ENCODE measurements at regions not wholly inside any gene's neighbourhood (a gene's known extent, or its start where the extent isn't known, plus 50 kb on each side); places are given as distances from the start of the nearest gene placed in this dataset.

DNA sequence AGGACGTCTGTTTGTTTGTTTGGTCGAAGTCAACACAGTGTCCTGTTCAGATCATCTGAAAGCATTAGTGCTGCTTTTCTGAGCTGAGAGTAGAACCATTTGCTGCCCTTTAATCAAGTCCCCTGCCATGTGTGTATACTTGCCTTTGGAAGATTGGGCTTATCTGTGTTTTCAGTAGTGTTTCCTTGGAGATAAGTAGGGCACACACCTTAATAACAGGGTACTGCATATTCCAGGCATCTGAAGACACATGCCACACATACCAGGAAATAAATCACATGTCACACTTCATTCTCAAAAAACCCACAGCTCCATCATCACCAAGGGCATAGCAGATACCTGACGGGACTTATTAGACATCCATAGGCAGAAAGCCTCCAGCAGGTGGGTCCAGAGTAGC lies 157.4 kb downstream of the SOX11 start:
- no peak overlapping the region for H3K4me3 ChIP-seq (replicated peaks in 1 of 2; ENCODE audit: low read depth in 2 of 2, low read length in 2 of 2)
- TF ChIP-seq, protein P1, sequence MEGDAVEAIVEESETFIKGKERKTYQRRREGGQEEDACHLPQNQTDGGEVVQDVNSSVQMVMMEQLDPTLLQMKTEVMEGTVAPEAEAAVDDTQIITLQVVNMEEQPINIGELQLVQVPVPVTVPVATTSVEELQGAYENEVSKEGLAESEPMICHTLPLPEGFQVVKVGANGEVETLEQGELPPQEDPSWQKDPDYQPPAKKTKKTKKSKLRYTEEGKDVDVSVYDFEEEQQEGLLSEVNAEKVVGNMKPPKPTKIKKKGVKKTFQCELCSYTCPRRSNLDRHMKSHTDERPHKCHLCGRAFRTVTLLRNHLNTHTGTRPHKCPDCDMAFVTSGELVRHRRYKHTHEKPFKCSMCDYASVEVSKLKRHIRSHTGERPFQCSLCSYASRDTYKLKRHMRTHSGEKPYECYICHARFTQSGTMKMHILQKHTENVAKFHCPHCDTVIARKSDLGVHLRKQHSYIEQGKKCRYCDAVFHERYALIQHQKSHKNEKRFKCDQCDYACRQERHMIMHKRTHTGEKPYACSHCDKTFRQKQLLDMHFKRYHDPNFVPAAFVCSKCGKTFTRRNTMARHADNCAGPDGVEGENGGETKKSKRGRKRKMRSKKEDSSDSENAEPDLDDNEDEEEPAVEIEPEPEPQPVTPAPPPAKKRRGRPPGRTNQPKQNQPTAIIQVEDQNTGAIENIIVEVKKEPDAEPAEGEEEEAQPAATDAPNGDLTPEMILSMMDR (IDR thresholded peaks at IDR 0.05; ENCODE audit: low read depth, low read length): no peak
- no peak for DNase-seq (ENCODE audit: low read depth in 2 of 2)

DNA sequence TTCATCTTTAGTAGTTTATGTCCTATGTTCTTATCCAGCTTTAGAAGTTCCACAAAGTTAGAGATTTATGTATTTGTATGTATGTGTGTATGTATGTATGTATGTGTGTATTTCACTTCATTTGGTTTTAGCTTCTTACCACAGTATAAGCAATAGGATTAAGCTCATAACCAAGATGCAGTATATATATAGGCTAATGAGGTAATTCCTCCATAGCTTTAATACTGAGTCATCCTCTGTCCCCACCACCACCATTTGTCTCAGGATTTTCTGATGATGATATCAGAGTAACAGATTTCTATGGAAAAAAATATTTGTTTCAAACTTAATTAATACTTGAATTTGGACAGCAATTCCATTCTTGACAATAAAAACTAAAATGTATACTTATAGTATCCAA lies 159.2 kb downstream of the SOX11 start:
- DNase-seq (ENCODE audit: low read depth in 2 of 2): no peak
- H3K4me3 ChIP-seq (replicated peaks in 1 of 2; ENCODE audit: low read depth in 2 of 2, low read length in 2 of 2): no peak overlapping the region
- TF ChIP-seq, protein P1 (IDR thresholded peaks at IDR 0.05; ENCODE audit: low read depth, low read length): no peak

DNA sequence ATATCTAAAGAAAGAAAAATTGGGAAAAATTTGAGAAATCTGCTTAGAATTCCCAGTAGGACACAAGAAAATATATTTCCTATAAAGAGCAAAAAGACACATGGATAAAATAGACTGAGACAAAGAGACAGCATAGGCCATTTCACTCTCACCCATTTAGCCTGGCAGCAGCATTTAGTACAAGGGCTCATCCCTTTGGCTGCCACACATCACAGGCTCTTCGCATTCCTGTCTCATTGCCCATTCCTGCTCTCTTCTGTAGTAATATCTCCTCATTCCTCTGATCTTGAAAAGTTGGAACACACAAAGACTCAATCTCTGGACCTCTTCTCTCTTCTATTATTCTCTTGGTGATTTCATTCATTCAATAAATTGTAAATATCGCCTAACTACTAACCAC lies 162.6 kb downstream of the SOX11 start:
- no peak overlapping the region for H3K4me3 ChIP-seq (replicated peaks in 1 of 2; ENCODE audit: low read depth in 2 of 2, low read length in 2 of 2)
- TF ChIP-seq, protein P1 (IDR thresholded peaks at IDR 0.05; ENCODE audit: low read depth, low read length): no peak
- DNase-seq (ENCODE audit: low read depth in 2 of 2): no peak

DNA sequence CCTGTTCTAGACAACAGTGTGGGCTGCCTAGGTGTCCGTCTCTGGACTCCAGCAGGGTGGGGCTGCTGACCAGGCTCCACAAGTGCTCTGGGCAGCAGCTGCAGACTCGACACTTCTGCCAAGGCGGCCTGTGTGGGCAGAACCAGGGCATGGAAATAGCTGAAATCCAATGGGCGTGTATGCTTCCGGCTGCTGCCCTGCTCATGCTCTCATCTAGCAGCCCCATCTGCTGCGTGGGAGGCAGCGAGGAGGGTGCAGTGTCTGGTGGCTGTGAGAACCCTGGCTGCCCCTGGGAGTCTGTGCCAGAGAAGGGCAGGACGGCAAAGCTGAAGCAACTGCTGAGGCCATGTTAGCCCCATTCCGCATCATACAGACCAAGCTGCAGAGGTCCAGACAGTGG lies 174.9 kb downstream of the SOX11 start:
- TF ChIP-seq, protein P1 (IDR thresholded peaks at IDR 0.05; ENCODE audit: low read depth, low read length): no peak
- H3K4me3 ChIP-seq (replicated peaks in 1 of 2; ENCODE audit: low read depth in 2 of 2, low read length in 2 of 2): no peak overlapping the region
- DNase-seq (ENCODE audit: low read depth in 2 of 2): no peak

DNA sequence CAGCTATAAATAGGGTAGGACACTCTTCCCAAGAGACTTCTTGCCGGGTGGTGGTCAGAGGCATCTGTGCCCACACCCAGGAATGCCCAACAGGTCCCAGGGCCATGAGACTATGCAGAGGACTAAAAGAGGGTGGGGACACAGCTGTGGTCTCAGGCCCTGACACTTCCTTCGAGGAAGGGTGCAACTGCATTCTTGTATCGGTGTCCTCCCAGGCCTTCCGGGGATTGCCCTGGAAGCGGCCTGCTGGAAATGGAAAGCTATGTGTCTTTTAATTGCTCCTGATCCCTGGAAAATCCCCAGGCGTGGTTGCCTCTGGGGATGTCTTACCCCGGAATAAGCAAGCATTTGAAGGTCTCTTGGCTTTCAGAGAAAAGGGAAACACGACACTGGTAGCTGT lies 176.7 kb downstream of the SOX11 start:
- DNase-seq (ENCODE audit: low read depth in 2 of 2): no peak
- TF ChIP-seq, protein P1 (IDR thresholded peaks at IDR 0.05; ENCODE audit: low read depth, low read length): no peak
- H3K4me3 ChIP-seq (replicated peaks in 1 of 2; ENCODE audit: low read depth in 2 of 2, low read length in 2 of 2): no peak overlapping the region

DNA sequence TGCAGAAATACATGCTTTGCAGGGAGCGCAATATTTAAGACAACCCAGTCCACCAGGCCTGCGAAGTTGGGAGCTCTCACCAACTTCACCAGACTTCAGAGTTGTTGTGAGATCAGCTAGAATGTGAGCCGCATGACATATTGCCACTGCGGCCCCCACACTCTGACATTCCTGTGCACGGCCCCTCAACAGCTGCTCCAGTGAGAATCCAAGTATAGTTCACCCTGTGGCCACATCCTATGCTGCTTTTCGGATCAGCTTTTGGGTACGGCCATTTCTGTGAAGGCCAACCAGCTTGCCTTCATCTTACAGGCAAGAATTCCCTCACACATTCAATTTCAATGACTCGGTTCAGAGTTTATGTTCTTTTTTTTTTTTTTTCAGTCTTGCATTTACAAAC lies 177.8 kb downstream of the SOX11 start:
- DNase-seq (ENCODE audit: low read depth in 2 of 2): no peak
- H3K4me3 ChIP-seq (replicated peaks in 1 of 2; ENCODE audit: low read depth in 2 of 2, low read length in 2 of 2): no peak overlapping the region
- TF ChIP-seq, protein P1 (IDR thresholded peaks at IDR 0.05; ENCODE audit: low read depth, low read length): no peak

DNA sequence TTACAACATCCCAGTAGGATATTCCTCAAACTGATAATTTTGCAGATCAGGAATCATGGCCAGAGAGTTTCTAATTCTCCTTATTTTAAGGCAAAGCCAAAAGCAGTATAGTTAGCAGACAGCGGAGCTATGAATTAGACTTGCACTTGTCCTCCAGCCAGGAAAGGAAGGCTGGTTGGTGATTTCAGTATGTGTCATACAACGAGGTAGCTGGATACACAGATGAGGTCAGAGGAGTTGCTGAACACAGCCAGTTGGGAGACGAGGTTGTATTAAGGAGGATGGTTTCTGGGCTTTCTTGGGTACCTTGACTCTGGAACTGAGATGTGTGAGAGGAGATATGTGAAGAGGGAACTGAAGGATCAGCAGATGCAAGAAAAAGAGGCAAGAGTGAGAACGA lies 185.2 kb downstream of the SOX11 start:
- no peak for DNase-seq (ENCODE audit: low read depth in 2 of 2)
- H3K4me3 ChIP-seq (replicated peaks in 1 of 2; ENCODE audit: low read depth in 2 of 2, low read length in 2 of 2): no peak overlapping the region
- TF ChIP-seq, protein P1 (IDR thresholded peaks at IDR 0.05; ENCODE audit: low read depth, low read length): no peak

All from cardiac fibroblast (primary cell).